ENCODE measurements at regions not wholly inside any gene's neighbourhood (a gene's known extent, or its start where the extent isn't known, plus 50 kb on each side); places are given as distances from the start of the nearest gene placed in this dataset.

DNA sequence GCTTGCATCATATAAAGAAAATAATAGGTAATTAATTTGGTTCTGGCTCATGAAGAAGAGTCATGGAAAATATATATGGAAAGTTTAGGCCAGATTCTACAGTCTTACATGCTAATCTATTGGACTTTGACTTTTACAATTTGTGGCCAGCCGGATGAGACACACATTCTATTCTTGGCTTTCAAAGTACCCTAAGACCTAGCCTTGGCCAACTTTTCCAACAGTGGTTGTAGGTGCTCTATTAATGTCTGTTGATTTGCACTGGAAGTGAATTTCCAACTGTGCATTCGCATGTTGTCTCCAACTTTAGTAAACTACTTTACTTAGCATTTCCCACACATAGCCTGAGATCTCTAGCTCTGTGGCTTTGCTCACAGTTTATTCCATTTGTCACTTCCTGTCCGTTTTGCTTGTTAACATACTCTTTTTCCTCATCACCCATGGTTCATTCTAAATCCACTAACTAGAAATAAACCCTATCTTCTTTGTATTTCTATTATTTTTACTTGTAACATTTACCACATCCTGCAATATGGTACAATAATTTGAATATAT lies 644.0 kb downstream of the PTPRC start:
- no peak for DNase-seq (ENCODE audit: low read depth)

DNA sequence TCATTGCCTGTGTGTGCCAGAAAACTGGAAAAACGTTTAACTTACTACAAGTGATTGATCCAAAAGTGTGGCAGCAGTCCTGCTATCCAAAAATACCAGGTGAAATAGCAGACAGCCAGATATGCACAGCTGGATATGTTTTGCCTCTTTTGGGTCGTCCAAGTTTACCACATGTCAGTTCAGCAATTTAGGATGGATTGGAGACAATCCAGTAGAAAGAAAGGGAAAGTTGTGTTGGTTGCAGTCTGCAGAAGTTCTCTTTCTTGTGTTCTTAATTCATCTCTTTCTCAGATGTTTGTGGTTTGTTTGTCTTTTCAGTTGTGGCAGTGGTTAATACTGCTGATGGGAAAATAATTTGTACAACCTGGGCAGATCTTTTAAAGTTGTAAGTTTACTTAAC lies 645.0 kb downstream of the PTPRC start:
- DNase-seq (ENCODE audit: low read depth) = no peak

DNA sequence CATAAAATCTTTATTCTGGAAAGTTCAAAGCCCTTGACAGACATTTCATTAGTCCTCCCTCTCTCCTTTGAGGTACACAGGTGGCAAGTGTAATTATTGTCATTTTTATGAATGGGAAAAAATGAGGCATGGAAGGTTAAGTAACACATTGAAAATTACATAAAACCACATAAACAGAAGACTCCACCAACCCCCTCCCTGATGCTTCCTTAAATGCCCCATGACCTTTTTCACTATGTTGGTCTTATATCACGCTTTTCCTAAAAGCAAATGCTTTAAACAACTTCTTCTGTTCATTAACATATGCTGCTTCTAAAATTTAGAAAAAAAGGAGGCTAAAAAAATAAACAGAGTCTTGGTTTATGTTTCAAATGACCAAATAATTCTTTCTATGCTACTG lies 648.4 kb downstream of the PTPRC start:
- DNase-seq (ENCODE audit: low read depth) = no peak

DNA sequence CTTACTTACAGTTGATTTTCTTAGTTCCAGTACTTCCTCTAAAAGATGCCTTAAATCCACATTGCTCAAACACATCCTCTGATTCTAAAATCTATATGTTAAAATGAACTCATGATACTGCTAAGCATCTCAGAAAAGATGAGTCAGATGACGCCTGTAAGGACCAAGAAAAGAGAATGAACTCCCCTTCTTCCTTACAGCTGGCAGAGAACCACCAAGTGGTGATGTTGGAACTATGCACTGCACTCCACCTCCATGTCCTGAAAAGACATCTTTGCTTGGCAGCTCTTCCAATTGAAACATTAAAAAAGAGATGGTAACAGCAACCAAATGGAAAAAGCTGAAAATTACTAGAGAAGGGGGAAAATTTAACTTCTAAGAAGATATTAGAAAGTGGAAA lies 648.8 kb downstream of the PTPRC start:
- no peak for DNase-seq (ENCODE audit: low read depth)

DNA sequence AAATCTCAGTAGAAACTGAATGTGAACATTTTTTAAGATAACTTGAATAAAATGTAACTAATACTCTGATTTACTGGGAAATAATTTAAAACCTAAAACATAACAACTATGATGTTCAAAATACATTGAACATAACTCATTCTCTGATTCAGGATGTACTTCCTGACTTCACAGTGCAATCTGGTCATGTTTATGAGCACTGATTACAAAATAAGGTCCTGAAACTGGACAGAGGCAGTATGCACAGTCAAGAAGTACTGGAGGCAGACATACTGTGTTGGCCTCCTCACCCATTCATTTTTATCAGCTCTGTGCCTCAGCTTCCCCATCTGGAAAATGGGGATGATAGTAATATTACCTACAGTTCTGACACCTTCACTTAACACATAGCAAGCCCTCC lies 651.3 kb downstream of the PTPRC start:
- no peak for DNase-seq (ENCODE audit: low read depth)

DNA sequence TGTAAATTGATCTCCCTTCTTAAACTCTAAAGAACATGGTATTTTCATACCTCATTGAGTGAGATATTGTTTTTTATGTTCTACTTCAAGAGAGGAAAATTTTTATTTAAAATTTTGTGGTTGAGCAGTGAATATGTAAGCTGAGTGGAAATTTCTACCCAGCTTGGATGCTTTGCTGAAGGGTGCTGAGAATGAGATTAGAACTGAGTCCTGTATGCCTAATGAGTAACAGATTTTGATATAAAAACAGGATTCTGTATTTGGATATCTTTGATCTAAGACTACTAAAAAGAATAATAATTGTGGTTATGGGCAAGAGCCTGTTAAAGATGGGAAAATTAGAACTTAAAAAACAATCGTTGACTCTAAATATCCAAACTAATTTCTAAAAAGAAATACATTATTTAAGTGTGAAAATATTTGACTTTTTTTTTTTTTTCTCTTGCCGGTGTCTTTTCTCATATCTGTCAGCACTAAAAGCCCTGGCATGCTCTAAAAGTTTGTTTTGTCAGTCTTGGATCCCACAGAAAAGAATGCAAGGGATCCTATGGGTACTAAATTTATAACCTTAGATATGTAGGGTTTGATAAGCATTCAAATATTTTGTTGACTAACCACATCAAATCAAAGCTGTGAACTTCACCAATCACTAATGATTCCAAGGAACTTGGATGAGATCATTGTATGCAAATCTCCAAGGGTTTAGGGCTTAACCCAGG lies 652.3 kb downstream of the PTPRC start:
- no peak for DNase-seq (ENCODE audit: low read depth)

DNA sequence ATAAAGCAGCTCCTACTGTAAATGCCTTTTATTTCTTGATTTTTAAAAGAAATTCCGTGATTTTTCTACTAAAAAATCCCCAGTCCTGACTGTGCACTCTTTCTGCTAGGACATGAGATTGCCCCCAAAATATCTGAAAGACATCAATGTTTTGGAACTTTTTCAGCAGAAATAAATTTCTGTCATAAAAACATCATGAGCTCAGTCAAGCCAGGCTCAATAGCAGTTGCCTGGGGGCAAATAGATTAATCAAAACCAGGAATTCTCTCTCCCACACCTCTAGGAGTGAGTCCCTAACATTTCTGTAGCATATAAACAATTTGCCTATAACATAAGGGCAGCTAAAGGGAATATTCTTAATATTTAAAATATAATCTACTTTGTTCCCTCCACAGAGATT lies 654.1 kb downstream of the PTPRC start:
- no peak for DNase-seq (ENCODE audit: low read depth)

DNA sequence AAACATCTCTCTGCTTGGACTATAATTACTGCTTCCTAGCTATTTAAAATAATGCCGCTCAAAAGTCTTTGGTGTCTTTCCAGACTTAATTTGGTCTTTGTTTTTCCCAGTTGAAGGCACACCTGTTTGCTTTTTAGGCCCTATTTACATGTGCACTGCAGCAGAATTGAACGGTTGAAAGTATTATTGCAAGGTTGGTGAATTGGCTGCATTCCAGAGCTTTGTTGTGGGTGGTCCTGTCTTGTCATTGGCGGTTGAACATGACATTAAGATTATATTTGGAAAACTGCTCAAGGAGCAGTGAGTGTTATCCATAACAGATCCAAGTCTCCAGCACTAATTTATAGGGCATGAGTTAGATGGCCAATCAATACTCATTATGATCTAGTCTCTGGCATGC lies 656.3 kb downstream of the PTPRC start:
- DNase-seq (ENCODE audit: low read depth) = no peak

DNA sequence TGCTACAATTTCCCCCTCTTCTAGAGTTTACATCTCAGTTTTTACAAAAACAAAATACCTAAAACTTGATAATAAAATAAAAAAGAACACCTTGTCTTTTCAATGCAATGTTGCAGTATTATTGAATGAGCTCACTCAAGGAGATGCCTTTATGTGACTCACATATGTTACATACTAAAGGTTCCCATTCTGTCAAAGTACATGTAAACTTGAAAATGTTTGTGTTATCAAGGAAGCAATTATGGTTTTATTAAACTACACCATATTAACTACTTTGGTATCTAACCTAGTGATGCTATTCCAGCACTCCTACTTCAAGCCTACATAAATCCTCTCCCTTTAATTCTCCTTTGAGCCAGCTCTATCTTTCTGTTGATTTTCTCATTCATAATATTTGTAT lies 658.3 kb downstream of the PTPRC start:
- DNase-seq (ENCODE audit: low read depth) = no peak

DNA sequence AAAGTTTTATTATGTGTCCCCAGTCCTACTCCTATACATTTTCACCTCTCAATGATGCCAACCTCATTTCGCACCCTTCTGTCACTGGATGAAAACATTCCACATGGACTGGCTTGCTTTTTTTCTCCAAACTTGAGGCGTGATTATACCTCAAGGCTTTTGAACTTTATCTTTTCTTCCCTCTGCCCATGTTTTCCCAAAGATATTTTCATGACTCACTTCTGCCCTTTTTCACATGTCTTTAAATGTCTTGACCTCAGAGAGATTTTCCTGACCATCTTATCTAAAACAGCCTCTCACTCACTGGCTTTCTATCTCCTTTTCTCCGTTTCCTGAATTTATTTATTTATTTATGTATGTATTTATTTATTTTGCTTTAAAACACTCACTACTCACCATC lies 659.0 kb downstream of the PTPRC start:
- no peak for DNase-seq (ENCODE audit: low read depth)

DNA sequence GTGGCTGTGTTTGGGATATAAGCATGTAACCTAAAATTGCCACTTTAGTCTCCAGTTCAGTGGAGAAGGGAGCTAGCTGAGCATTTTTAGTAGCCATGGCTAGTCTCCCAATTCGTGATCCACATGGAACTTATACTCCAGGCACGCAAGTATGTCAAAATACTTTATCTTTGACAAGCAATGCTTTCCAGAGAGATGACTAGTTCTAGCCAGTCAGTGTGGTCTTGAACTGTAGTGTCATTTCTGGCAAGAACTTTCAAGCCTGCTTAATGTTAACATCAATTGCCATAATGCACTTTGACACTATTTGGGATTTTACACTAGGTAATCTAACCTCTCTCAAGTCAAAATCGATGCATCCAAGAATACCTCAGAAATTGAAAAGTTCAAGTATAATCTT lies 660.0 kb downstream of the PTPRC start:
- DNase-seq (ENCODE audit: low read depth) = no peak

DNA sequence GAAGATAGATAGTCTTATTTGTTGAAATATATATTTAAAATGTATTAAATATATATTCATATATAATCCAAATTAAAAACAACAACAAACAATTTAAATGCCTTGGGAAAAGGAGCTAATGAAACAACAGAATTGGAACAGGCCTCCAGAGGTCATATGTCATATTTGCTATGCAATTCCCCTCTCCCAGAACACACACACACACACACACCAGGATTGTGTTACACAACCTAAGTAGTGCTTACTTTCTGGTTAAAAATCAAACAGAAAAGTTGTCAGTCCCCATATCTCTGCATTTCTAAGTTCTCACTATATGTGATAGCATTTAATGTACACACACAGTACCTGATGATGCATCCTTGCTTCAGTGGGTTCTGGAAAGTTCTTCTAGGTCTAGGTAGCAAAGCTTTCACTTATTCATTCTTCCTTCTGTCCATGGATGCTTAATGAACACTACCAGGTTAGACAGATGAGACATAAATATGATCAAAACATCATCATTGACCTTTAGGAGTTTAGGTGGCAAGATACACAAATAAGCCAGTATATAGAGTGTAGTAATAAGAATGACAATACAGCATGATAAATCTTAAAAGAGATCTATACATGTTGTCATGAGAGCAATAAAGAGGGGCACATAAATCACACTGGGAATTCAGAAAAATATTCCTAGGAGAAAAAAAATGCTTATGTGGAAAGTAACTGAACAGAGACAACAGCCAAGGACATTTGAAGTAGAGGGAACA lies 662.8 kb downstream of the PTPRC start:
- no peak for DNase-seq (ENCODE audit: low read depth)

DNA sequence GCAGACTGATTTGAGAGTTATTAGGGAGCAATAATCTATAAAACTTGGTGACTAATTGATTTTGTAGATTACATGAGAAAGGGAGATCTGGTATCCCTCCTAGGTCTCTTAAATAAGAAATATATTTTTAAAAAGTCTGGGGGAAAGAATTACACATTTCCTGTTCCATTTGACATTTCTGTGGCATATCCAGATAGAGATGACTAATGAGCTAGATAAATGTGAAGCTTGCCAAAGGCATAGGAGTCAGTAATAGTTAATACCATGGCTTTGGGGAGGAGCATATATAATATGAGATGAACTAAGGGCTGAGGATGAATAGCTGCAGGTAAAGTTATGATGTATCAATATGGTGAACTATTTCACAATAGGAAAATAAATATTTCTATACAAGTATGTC lies 663.7 kb downstream of the PTPRC start:
- no peak for DNase-seq (ENCODE audit: low read depth)

DNA sequence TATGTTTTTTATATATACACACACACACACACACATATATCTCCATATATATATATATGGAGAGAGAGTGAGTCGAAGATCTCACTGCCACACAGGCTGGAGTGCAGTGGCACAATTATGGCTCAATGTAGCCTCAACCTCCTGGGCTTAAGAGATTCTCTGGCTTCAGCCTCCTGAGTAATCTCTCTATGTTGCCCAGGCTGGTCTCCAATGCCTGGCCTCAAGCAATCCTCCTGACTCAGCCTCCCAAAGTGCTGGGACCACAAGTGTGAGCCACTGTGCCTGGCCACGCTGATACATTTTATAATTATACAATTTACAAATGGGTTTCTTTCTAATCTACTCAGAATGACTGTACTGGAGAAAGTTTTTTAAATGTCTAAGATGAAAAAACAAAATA lies 664.2 kb downstream of the PTPRC start:
- no peak for DNase-seq (ENCODE audit: low read depth)

DNA sequence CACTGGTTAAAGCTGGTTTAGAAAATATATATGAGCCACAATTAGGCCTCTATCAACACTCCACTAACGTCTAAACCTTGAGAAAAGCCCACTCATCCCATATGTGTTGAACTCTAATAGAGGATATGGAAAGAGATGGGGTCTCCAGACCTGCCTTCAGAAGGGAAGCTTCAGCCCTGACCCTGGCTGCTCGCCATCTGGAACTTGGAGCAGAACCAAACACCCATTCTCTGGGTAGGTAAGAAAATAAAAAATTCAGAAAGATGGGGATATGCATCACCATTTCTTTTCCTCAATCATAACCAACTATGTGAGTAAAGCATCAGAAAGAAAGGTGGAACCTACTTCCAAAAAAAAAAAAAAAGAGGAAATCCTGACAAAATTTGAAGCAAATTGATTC lies 666.2 kb downstream of the PTPRC start:
- no peak for DNase-seq (ENCODE audit: low read depth)

DNA sequence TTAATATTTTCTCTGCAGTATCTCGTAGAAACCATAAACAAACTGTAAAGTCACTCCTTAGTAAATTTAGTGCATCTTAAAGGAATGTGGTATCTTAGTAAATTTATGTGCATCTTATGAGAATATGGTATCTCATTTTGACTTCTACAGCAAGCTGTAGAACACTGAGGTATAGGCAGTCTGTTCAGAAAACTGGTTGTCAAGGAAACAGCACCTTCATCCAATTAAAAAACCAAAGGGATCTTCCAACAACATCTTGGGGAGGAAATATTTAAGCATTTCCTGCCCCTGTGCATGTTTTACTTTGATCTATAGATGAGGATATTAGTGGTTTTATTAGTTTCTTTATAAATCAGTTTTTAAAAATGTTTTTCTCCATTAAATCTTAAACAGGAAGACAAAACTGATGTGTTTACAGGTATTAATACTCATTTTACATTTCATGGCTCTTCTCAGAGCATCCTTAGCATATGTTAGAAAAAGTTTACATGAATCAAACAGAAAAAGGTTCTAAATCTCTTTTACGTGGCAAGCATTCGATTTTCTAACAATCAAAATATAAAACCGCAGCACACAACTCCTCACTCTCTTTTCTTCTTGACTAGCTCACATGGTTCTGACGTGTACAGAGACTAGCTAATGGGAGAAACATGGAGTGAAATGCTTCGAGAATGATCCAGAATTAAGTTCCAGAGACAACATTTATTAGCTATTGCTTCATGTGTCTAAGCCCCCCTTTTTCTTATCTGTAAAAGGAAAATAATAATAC lies 668.8 kb downstream of the PTPRC start:
- no peak for DNase-seq (ENCODE audit: low read depth)

DNA sequence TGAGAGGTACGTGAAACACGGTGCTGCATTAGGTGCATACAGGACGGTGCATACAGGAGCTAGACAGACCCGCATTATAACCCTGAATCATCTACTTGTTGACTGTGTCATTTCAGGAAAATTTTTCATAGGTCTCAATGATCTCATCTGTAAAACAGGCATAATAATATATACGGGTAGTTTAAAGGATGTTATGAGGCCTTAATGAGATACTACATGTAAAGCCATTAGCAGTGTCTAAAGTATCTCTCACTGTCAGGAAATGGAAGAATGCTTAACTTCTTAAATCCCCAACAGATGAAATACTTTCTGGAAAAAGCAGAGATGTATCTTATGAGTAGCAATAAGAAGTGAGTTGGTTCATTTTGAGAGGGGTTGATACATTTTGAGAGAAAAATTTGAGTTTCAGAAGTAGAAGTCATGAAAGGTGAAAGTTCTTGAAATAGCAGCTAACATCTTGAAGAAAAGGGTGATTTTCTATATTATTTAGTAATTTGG lies 669.6 kb downstream of the PTPRC start:
- DNase-seq (ENCODE audit: low read depth) = no peak

DNA sequence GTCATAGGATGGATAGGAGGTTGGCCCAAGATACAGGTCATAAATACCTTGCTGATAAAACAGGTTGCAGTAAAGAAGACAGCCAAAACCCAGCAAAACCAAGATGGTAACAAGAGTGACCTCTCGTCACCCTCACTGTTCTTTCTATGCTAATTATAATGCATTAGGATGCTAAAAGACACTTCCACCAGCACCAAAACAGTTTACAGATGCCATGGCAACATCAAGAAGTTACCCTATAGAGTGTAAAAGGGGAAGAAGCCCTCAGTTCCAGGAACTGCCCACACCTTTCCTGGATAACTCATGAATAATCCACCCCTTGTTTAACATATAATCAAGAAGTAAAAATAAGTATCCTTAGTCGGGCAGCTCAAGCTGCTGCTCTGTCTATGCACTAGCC lies 671.9 kb downstream of the PTPRC start:
- no peak for DNase-seq (ENCODE audit: low read depth)

DNA sequence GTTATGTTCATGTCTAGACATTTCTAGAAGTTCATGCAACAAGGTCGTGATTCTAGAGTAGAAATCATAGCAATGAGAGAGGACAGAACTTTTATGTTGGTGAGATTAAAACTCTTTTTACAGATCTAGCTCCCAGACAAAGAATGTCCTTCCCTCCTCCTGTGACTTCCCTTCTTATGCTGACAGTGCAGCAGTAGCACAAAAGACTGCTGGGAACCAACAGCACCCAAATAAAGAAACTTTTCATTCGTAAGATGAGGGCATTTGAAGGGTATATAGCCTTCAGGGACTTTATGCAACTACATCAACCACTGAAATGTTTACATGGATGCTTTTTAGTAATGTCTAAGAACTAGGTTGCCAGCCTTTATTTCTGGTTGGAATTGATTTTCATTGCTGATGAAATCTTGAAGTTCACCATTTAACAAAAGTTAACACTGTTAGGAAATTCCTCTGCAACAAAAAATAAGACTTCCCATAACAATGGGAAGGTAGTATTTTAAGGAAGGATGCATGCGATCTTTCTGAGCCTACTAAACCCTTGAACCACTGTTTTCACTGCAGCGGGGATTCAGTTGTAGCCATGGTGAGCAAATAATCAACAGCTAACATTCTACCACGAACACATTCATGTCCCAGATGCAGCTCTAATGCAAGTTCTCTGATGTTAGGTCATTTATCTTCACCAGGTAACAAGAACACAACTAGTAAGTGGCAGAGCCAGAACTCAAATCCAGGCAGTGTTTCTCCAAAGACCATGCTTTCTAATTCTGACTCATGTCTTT lies 672.8 kb downstream of the PTPRC start:
- DNase-seq (ENCODE audit: low read depth) = no peak

DNA sequence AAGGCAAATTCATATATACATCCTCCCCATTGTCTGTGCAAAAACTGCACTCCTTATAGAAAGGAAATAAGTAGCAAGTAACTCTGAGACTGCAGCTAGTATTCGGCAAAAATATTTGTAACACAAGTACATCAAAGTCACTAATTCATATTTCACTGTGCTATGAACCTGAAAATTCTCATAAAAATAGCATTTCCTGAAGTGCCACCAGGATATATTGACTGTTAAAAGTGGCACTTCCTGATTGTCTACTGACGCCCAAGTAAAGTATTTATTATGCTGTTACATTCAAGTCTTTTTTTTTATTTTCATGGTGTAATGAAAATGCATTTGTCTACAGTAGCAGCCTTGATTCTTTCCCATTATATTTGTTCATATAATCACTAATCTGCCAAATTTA lies 673.8 kb downstream of the PTPRC start:
- DNase-seq (ENCODE audit: low read depth) = no peak

DNA sequence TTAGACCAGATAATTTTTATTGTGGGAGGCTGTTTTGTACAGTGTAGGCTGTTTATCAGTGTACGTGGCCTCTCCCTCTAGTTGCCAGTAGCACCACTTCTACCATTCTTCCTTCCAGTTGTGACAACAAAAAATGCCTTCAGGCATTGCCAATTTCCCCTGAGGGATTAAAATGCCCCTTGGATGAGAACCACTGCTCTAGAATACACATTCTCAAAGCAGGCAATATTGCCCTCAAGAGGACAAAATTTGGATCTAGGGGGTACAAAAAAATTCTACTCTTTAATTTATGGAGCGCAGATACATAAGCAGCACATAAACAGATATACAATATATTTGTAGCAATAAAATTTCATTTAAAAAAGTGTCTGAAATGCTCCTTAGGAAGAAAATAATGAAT lies 674.6 kb downstream of the PTPRC start:
- DNase-seq (ENCODE audit: low read depth) = no peak

DNA sequence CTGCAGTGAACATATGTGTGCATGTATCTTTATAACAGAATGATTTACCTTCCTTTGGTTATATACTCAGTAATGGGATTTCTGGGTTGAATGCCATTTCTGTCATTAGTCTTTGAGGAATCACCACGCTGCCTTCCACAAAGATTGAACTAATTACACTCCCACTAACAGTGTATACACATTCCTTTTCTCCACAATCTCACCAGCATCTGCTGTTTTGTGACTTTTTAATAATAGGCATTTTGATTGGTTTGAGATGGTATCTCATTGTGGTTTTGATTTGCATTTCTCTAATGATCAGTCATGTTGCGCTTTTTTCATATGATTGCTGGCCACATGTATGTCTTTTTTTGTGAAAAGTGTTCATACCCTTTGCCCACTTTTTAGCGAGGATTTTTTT lies 680.5 kb downstream of the PTPRC start:
- DNase-seq (ENCODE audit: low read depth) = no peak
